Panc1 (cell line): ENCODE measurements at regions not wholly inside any gene's neighbourhood (a gene's known extent, or its start where the extent isn't known, plus 50 kb on each side); places are given as distances from the start of the nearest gene placed in this dataset.

Source experiments
- ATAC-seq: fragments of 200-7000 bp; cut with Tn5 transposase; 2 replicates; pipeline ENCODE4 v1.9.1; 2020; ENCODE audit warnings: mild to moderate bottlenecking, moderate library complexity
- BruUV-seq: library from RNA; stranded (reverse); fragments of 400-500 nt; replicated peaks from 2 replicates; lab custom pipeline; 2021; lab: Mats Ljungman, UMichigan
- CTCF ChIA-PET: fragments of 300-600 bp; sonication (Branson Sonifier 250); formaldehyde crosslinking; loops from one replicate; lab custom pipeline; 2022; ENCODE audit warnings: antibody characterized with exemption; lab: Charles Lee
- POLR2A ChIA-PET: fragments of 300-600 bp; sonication (Branson Sonifier 250); formaldehyde crosslinking; loops from one replicate; lab custom pipeline; 2022; ENCODE audit warnings: antibody characterized with exemption; lab: Charles Lee
- DNase-seq: peaks from one replicate; pipeline ENCODE4 v3.0.0-alpha.2; 2010; ENCODE audit warnings: low read depth, low spot score
- H3K27ac ChIP-seq: 2 replicates; pipeline ENCODE4 v1.5.1; 2011; ENCODE audit warnings: mild to moderate bottlenecking, low read length, inconsistent platforms
- H3K27me3 ChIP-seq: fragments of 200-500 bp; sonication (Bioruptor generic); 2 replicates; pipeline ENCODE4 v1.6.0; 2014; ENCODE audit warnings: low read length, inconsistent platforms; ENCODE audit not compliant: control insufficient read depth, insufficient read depth
- H3K36me3 ChIP-seq: fragments of 200-500 bp; sonication (Bioruptor generic); 2 replicates; pipeline ENCODE4 v1.5.1; 2014; ENCODE audit warnings: inconsistent platforms, mild to moderate bottlenecking, low read length, moderate library complexity; ENCODE audit not compliant: control insufficient read depth, insufficient read depth
- H3K4me1 ChIP-seq: 2 replicates; pipeline ENCODE4 v1.5.1; 2011; ENCODE audit warnings: inconsistent platforms, mild to moderate bottlenecking, low read length, moderate library complexity; ENCODE audit not compliant: control insufficient read depth, insufficient read depth
- H3K4me3 ChIP-seq, 2 experiments: 2 replicates each; pipeline ENCODE4 v1.5.1; 2011 to 2012; ENCODE audit warnings: low read depth in 2 of 2, low read length in 2 of 2, mild to moderate bottlenecking in 2 of 2, inconsistent platforms in 1 of 2, moderate library complexity in 1 of 2
- H3K9me3 ChIP-seq: fragments of 200-500 bp; sonication (Bioruptor generic); 2 replicates; pipeline ENCODE4 v1.5.1; 2014; ENCODE audit warnings: low read depth, mild to moderate bottlenecking, inconsistent platforms, low read length, moderate library complexity; ENCODE audit not compliant: control insufficient read depth, insufficient read depth
- CTCF ChIP-seq: fragments of 450-650 bp; IDR thresholded peaks from 2 replicates; pipeline ENCODE4 v1.5.1; 2017; ENCODE audit warnings: mild to moderate bottlenecking
- POLR2AphosphoS5 ChIP-seq: IDR thresholded peaks from 2 replicates; pipeline ENCODE4 v1.6.1; 2012; ENCODE audit warnings: mild to moderate bottlenecking, low read depth, low read length, moderate library complexity
- REST ChIP-seq, 2 experiments: IDR thresholded peaks; 2 replicates each; pipeline ENCODE4 v1.6.1; 2011 to 2012; ENCODE audit warnings: low read depth in 2 of 2, control low read depth in 1 of 2, low read length in 1 of 2, mild to moderate bottlenecking in 1 of 2, moderate library complexity in 1 of 2; ENCODE audit not compliant: insufficient read depth in 1 of 2
- SIN3A ChIP-seq: IDR thresholded peaks from 2 replicates; pipeline ENCODE4 v1.6.1; 2012; ENCODE audit warnings: low read depth, mild to moderate bottlenecking, low read length, moderate library complexity, borderline replicate concordance; ENCODE audit not compliant: insufficient read depth
- TCF7L2 ChIP-seq: IDR thresholded peaks from 2 replicates; pipeline ENCODE4 v1.6.1; 2011; ENCODE audit warnings: mild to moderate bottlenecking, low read depth, low read length, inconsistent platforms
- in situ Hi-C: cut with HindIII; loops from 2 replicates; pipeline ENCODE4 v1.10.0; 2016; ENCODE audit warnings: low sequenced_read_pairs, low pct_unique_long_range_greater_than_20kb
- intact Hi-C: fragments of 100-400 bp; cut with micrococcal nuclease; formaldehyde crosslinking; loops from one replicate; pipeline ENCODE4 v1.10.0; 2022; ENCODE audit not compliant: unreplicated experiment

GRCh38 chr15:85891470-85891869 is 96.7 kb upstream of the KLHL25 start:
- BruUV-seq, result no TSS peak
- Histone ChIP-seq H3K4me1 (no peaks in the 10 kb centered on the region), H3K9me3 (no peaks in the 10 kb centered on the region), H3K27ac (no peak overlapping the region), H3K4me3 (no peak overlapping the region), H3K27me3 (peaks cover 22% of the 10 kb centered on the region), H3K36me3 (no peaks in the 10 kb centered on the region)
- TF ChIP-seq TCF7L2 (no peak), SIN3A (no peak), REST (IDR thresholded peaks at IDR 0.05; ENCODE audit: insufficient read depth in 1 of 2, low read depth in 2 of 2, low read length in 1 of 2) (no peak), POLR2AphosphoS5 (no peak), CTCF (no peak)
- ChIA-PET CTCF (no interaction called here), POLR2A (no interaction called here)
- no peak for ATAC-seq
- intact Hi-C loops, result no loop called here
- DNase-seq, result no peak
- in situ Hi-C loops, result no loop called here

GRCh38 chr15:85892232-85892631 is 97.5 kb upstream of the KLHL25 start:
- Histone ChIP-seq H3K27me3 (peaks cover 20% of the 10 kb centered on the region), H3K4me1 (no peaks in the 10 kb centered on the region), H3K9me3 (no peaks in the 10 kb centered on the region), H3K36me3 (no peaks in the 10 kb centered on the region), H3K27ac (no peak overlapping the region), H3K4me3 (no peak overlapping the region)
- TF ChIP-seq CTCF (no peak), POLR2AphosphoS5 (no peak)
- intact Hi-C loops (no loop called here), in situ Hi-C loops (no loop called here)
- DNase-seq, result no peak
- ChIA-PET POLR2A (no interaction called here), CTCF (no interaction called here)
- BruUV-seq, result no TSS peak
- no peak for ATAC-seq
